Inflammatory macrophage treated with lipopolysaccharide for 4 hours (primary cell): ENCODE measurements at regions not wholly inside any gene's neighbourhood (a gene's known extent, or its start where the extent isn't known, plus 50 kb on each side); places are given as distances from the start of the nearest gene placed in this dataset.
"Not testable (repeated sequence)": the region's sequence is repeated elsewhere in the genome, so short reads cannot be mapped to it uniquely, and the experiment has no call there.

Experiments used
- DNase-seq: peaks from one replicate; pipeline ENCODE4 v3.0.0-alpha.2; 2020

GRCh38 chr10:9075420-9075819 lies 1020.9 kb downstream of the GATA3 start:
- DNase-seq: no peak

DNA sequence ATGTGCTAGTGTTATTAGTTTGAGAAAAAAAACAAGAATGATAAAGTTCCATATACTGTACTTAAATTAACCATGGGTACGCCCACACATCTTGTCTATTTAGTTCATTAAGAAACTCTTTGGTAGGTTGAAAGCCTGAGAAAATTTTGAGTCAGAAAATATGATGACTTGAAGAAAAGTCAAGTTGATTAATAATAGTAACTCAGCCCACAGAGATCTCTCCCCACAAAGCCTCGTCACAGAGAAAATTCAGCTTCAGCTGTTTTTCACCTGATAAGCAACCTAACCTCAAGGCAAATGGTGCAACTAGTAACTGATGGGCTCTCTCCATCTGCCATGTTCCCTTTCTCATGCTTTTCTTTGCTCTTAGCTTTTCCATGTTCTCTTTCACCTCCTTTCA lies 1021.6 kb downstream of the GATA3 start:
- no peak for DNase-seq

GRCh38 chr10:9081253-9081652 lies 1026.8 kb downstream of the GATA3 start:
- DNase-seq: no peak

DNA sequence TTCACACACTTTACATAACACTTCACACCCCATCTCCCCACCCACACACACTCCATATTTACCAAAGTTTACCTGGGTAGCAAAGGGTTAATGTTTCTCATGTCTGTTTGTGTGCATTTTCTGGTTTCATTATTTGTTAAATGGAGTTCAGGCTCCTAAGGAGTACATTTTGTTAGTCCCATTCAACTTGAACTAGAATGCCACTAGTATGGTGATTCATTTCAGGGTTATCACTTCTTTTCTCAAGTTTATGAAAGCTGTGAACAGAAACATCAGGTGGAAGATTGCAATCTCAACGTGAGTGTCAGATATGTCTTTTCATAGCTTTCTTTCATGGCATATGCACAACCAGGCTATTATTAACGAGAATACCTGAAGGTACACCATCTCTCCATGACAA lies 1027.5 kb downstream of the GATA3 start:
- no peak for DNase-seq

DNA sequence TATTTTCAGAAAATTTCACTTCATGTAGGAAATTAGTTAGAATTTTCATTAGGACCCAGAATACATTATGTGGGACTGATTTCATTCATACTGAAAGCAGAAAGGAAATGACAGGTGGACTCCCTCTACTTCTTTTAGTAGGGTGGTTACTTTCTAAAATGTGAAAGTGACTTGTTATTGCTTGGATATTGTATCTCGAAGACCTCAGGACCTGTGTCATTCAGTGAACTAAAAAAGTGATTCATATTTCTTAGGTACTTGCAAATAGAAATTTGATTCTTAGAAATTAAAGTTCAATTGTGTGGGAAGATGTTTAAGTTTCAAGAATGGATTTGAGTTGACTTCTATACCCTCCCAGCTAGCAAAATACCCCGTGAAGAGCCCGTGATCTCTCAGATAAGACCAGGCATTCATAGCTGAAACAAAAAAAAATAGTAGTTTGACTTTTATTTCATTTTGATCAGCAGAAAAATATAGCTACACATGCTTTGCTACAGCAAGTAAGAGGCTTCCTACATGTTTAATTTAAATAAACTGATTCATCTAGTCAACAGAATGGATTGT lies 1037.1 kb downstream of the GATA3 start:
- no peak for DNase-seq

DNA sequence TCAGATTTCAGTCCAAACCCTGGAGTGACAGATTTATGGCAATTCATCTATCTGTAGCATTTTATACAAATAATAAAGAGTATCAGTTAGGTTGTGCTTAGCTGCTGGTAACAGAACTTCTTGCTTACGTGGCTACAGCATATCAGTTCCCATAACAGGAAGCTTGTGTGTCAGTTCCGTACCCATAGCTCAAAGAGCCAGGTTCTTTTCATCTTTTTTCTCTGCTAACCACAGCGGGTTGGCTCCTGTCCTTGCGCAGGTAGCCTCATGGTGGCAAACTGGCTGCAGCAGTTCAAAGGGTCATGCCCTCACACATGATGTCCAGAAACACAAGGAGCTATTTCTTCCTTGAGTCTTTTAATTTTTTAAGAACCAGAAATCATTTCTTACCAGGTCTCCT lies 1041.8 kb downstream of the GATA3 start:
- no peak for DNase-seq

DNA sequence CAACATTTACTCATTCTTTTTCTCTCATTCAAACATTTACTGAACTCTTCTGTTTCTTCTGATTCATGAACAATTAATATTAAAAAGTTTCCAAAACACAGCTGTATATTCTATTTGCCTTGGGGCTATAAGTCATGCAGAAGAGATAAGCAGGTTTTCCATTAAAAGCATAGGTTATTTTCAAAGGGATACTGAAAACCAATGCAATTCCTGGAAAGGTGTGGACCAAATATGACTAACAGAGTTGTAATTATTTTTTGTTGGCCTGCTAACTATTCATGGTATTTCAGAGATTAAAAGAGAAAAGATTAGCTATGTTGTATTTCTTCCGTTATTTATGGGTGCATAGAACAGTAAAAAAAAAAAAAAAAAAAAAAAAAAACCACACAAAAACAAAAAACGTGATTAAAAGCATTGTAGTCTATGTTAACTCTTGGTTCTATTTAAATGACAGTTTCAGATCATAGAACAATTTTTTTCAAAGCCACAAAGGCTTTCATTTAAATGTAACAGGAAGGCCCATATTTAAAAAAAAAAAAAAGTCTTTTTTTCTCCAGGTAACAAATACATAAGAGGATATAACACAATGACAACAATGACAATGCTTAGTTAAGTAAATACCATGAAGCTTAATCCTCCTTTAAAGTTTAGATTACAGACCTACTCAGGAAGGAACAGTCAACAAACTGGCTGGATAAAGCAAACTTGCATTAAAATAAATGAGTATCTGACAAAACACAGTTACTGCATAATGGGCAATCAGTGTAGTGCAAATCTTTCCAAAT lies 1042.9 kb downstream of the GATA3 start:
- DNase-seq: no peak

DNA sequence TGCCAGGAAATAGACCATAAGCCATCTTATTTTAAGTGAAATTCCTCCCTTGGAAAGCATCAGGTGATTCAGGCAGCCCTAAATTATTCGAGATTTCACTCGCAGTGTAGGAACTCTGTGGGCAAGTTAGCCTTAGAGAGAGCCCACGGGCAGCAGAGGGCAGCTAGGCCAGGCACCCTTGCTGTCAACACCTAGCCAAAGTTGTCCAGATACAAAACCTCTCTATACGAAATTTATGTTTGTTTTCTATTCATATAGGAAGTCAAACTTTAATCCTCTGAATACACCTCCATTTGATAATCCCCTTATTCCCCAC lies 1043.5 kb downstream of the GATA3 start:
- DNase-seq: no peak

DNA sequence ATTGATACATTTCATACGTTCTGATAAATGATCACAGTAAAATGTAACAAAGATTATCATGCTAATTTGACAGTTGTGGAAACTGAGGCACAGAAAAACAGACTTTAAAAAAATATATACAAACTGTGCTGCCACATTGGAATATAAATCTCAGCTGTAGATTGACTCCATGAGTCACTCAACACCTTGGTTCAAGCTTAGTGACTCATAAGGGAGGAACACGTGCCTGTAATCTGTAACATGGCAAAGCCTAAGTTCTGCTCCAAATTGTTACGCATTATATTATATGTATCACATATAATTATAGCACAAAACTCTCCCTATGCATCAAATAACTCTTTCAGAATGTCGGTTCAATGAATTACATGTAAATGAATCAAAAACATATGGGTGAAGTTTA lies 1047.5 kb downstream of the GATA3 start:
- DNase-seq: no peak

DNA sequence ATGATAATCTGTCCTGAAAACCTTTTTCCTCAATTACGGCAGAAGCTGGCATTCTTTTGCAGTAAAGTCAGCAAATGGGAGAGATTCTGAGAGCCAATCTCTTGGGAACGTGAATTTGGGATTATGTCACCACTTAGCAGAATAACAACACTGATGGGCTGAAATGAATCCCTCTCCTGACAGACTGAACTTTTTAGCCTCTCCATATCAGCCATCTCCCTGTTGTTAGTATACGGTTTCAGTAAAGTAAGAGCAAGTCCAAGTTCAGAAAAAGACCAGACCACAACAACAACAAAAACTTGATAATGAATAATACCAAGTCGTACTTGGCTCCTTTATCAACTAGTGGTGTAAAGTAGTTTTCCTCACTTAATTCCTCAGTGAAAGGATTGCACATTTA lies 1048.8 kb downstream of the GATA3 start:
- DNase-seq: no peak

DNA sequence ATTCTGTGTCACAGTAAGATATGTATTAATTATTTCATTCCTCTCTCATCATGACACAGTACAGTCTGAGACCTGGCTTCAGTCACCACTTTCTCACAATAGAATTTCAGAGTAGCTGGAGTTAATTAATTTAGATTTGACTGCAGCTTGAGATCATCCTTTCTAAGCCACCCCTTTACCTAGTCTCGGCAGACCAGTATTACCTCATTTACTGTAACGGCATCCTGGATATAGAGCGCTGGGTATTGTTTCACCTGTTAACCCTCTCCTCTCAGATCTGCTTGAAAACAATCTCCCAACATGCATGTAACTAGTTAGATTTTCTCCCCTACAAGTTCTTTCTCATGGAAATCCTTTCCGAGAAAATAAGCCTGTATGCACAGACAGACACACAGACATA lies 1057.5 kb downstream of the GATA3 start:
- DNase-seq: no peak

DNA sequence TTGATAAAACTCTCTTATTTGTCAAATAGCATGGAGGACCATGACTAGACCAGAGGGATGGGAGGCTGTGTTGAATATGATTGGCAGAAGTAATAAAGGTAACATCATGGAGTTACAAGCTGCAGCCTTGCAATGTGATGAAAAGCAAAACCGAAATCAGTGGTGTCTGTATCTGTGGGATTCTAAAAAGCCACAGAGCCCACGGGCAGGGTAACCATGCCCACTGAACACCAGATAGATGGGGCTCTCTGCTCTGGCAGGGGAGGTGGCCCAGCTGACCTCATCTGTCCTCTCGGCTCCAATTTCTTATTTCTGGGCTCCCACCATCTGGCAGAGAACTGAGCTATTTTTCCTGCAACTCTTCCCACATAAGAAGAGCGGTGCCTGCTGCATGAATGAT lies 1072.2 kb downstream of the GATA3 start:
- DNase-seq: no peak

DNA sequence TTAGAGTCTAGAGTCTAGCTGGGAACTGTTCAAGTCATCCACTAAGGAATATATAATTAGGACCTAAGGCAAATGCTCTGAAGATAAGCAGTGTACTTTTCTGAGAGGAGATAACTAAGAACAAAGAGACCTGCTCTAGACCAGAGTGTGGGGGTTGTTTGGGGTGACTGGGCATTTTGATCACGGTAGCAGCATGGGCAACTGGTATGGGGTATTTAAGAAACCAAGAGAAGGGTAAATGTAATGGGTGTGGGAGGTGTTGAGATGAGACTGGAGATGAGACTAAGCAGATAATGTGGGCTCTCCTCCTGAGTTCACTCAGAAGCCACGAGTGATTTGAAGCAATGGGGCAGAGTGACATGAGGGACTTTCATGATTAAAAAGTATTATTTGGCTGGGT lies 1082.9 kb downstream of the GATA3 start:
- no peak for DNase-seq

- DNase-seq: not testable (repeated sequence)
Measured at GRCh38 chr10:9138829-9139228, 1084.3 kb downstream of the GATA3 start.

GRCh38 chr10:9140373-9140772 lies 1085.9 kb downstream of the GATA3 start:
- DNase-seq: no peak

GRCh38 chr10:9147475-9147874 lies 1093.0 kb downstream of the GATA3 start:
- DNase-seq: no peak

GRCh38 chr10:9149134-9149533 lies 1094.6 kb downstream of the GATA3 start:
- no peak for DNase-seq

DNA sequence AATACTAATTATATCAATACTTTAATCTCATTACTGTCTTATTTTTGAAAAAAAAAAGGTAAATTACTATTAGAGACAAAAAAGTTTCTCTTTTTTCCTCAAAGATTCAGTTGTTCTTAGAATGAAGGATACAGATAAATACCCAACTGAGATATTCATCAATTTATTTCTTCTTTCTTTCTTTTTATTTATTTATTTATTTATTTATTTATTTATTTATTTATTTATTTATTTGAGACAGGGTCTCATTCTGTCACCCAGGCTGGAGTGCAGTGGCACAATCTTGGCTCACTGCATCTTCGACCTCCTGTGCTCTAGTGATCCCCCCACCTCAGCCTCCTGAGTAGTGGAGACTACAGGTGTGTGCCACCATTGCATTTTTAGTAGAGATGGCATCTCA lies 1098.6 kb downstream of the GATA3 start:
- DNase-seq: not testable (repeated sequence)

- DNase-seq: no peak
Measured at GRCh38 chr10:9157656-9158055, 1103.2 kb downstream of the GATA3 start.

GRCh38 chr10:9158675-9159074 lies 1104.2 kb downstream of the GATA3 start:
- no peak for DNase-seq

DNA sequence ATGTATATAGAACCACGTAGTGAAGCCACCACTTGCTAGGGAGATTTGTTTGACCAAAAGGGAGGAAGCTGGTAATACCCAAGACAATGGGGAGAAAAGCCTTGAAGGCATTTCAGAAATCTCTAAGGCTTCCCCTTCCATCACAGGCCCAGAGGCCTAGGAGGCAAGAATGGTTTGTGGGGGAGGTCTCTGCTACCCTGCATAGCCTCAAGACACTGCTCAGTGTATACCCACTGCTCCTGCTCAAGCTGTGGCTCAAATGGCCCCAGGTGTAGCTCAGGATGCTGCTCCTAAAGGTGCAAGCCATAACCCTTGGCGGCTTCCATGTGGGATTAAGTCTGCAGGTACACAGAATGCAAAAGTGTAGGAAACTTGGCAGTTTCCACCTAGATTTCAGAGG lies 1105.8 kb downstream of the GATA3 start:
- DNase-seq: no peak

GRCh38 chr10:9163699-9164098 lies 1109.2 kb downstream of the GATA3 start:
- DNase-seq: no peak

DNA sequence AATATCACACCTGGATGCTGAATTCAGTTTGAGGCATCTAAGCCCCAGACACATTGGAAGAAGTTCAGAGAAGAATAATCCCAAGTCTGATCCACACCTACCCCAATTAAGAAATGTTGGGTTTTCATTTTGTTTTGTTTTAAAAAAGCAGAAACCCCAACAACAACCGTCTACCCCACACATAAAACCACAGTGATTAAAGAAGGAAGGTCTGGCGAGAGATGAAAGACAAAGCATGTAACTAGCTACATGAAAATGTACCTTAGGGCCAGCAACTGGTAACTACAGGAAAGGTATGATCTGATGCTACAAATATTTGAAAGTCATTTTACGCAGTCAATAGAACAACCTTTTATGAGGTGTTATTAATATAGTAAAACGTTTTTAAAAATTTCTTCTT lies 1112.3 kb downstream of the GATA3 start:
- DNase-seq: no peak

GRCh38 chr10:9172276-9172675 lies 1117.8 kb downstream of the GATA3 start:
- no peak for DNase-seq

- no peak for DNase-seq
Measured at GRCh38 chr10:9175200-9175599, 1120.7 kb downstream of the GATA3 start.
